HCT116 (cell line): ENCODE measurements at regions not wholly inside any gene's neighbourhood (a gene's known extent, or its start where the extent isn't known, plus 50 kb on each side); places are given as distances from the start of the nearest gene placed in this dataset.

Experiments used
- CEBPB ChIP-seq: IDR thresholded peaks from 2 replicates; pipeline ENCODE4 v1.6.1; 2012; ENCODE audit warnings: low read depth
- EZH2 ChIP-seq: fragments of 200-600 bp; sonication (generic); IDR thresholded peaks from 2 replicates; pipeline ENCODE4 v1.6.1; 2017; ENCODE audit warnings: antibody characterized with exemption, mixed run types
- JUND ChIP-seq: IDR thresholded peaks from 2 replicates; pipeline ENCODE4 v1.6.1; 2012
- POLR2AphosphoS5 ChIP-seq: IDR thresholded peaks from 2 replicates; pipeline ENCODE4 v1.6.1; 2011; ENCODE audit warnings: mild to moderate bottlenecking, low read depth, low read length, moderate library complexity
- TF ChIP-seq, protein P1 (sequence below), 3 experiments: fragments of 200-600 bp in 1 of 3; sonication (generic) in 1 of 3; IDR thresholded peaks in 2 of 3; conservative IDR thresholded peaks in 1 of 3; 2 replicates each; pipeline ENCODE4 v1.5.1; 2012 to 2017; ENCODE audit warnings: low read depth in 2 of 3, low read length in 2 of 3, antibody characterized with exemption in 1 of 3, borderline replicate concordance in 1 of 3, control low read depth in 1 of 3, mild to moderate bottlenecking in 1 of 3, mixed read lengths in 1 of 3, mixed run types in 1 of 3, moderate library complexity in 1 of 3; ENCODE audit not compliant: insufficient read depth in 1 of 3

DNA sequence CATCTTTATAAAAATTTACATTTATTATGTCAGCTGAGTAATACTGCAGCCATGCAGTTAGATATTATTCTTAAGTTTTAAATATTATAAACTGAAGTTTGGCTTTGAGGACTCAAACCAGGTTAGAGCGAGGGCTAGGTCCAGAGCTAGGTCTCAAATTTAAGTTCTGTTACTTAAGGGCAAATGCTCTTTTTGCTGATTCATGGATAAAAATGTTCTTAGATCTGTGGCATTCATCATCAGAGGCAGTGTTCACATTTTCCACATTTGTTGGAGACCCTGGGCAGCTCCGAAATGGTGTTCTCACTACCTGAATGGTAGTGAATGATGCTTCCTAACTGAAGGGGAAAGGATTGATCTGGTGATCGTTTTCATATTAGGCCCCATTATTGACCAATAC, 121.4 kb upstream of the MB21D2 start:
- TF ChIP-seq, protein P1, sequence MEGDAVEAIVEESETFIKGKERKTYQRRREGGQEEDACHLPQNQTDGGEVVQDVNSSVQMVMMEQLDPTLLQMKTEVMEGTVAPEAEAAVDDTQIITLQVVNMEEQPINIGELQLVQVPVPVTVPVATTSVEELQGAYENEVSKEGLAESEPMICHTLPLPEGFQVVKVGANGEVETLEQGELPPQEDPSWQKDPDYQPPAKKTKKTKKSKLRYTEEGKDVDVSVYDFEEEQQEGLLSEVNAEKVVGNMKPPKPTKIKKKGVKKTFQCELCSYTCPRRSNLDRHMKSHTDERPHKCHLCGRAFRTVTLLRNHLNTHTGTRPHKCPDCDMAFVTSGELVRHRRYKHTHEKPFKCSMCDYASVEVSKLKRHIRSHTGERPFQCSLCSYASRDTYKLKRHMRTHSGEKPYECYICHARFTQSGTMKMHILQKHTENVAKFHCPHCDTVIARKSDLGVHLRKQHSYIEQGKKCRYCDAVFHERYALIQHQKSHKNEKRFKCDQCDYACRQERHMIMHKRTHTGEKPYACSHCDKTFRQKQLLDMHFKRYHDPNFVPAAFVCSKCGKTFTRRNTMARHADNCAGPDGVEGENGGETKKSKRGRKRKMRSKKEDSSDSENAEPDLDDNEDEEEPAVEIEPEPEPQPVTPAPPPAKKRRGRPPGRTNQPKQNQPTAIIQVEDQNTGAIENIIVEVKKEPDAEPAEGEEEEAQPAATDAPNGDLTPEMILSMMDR (IDR thresholded peaks at IDR 0.05 in 2 of 3, conservative IDR thresholded peaks at IDR 0.05 in 1 of 3; ENCODE audit: borderline replicate concordance in 1 of 3, insufficient read depth in 1 of 3, low read depth in 2 of 3, low read length in 2 of 3) = no peak
- TF ChIP-seq CEBPB (no peak), POLR2AphosphoS5 (no peak), JUND (no peak), EZH2 (no peak)
